ENCODE measurements at regions not wholly inside any gene's neighbourhood (a gene's known extent, or its start where the extent isn't known, plus 50 kb on each side); places are given as distances from the start of the nearest gene placed in this dataset.
"Not testable (repeated sequence)": the region's sequence is repeated elsewhere in the genome, so short reads cannot be mapped to it uniquely, and the experiment has no call there.

- DNase-seq, result no peak
Observed at GRCh38 chr6:100084316-100084990, 90.4 kb upstream of the MCHR2 start.

DNA sequence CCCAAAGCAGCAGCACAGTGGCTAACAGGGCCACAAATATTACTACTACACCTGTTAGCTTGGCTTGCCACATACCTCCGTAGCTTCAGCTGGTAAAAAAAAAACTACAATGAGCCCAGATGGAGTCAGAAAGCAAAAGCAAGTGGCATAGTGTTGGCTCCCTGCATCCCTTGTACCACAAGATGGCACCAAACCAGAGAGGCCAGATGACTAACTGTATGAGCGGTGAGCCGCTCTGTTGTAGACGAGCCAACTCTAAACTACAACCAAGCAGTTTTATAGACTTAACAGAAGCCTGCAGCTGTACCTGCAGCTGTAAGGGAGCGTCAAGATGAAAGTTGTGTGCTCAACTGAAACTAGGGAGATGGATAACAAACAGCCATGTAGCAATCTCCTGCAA is 84.5 kb upstream of the MCHR2 start:
- no peak for DNase-seq

DNA sequence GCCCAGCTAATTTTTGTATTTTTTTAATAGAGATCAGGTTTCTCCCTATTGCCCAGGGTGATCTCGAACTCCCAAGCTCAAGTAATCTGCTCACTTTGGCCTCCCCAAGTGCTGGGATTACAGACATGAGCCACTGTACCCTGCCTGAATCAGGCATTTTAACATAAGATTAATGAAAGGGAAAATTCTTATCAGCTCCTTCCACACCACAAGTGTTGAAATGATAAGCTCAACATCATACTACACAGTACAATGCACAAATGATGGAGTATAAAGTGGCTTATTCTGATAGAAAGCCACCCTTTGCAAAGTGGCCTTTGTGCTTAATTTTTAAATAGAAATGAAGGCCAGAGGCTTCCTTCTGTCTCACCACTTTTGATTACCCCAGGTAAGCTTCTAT is 71.3 kb upstream of the MCHR2 start:
- DNase-seq, result no peak

DNA sequence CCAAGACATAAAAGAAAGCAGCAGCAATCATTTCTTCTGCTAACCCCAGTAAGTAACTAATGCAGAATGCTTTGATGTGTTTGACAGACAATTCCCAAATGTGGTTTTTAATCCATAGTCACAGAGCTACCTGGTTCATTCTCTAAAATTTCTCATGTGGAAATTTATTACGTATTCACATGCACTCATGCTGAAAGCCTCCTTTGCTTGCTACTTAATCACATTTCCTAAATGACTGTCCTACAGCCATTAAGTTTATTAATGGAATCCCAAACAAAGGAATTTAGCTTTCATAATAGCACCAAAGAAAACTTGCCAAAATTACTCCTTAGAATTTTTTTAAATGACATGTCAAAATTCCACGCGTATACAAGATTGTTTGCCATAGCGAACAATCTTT is 68.6 kb upstream of the MCHR2 start:
- DNase-seq, result no peak

- no peak for DNase-seq
Observed at GRCh38 chr6:100057941-100058340, 63.9 kb upstream of the MCHR2 start.

GRCh38 chr6:100050550-100050949 is 56.5 kb upstream of the MCHR2 start:
- DNase-seq, result no peak

DNA sequence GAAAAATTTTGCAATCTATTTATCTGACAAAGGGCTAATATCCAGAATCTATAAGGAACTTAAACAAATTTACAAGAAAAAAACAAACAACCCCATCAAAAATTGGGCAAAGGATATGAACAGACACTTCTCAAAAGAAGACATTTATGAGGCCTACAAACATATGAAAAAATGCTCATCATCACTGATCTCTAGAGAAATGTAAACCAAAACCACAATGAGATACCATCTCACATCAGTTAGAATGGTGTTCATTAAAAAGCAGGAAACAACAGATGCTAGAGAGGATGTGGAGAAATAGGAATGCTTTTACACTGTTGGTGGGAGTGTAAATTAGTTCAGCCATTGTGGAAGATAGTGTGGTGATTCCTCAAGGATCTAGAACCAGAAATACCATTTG is 49.9 kb upstream of the MCHR2 start:
- not testable (repeated sequence) for DNase-seq

Measured in activated CD4-positive, alpha-beta T cell treated with anti-CD3 and anti-CD28 coated beads, Interleukin-2, amount 50 U/mL, for 48 hours (primary cell).